H1 (cell line): ENCODE measurements at regions not wholly inside any gene's neighbourhood (a gene's known extent, or its start where the extent isn't known, plus 50 kb on each side); places are given as distances from the start of the nearest gene placed in this dataset.

ENCODE experiments used
- CTCF ChIA-PET: fragments of 300-600 bp; sonication (Branson Sonifier 250); formaldehyde crosslinking; loops from one replicate; lab custom pipeline; 2021; ENCODE audit not compliant: partially characterized antibody; lab: Charles Lee
- POLR2A ChIA-PET: fragments of 300-600 bp; sonication (Branson Sonifier 250); formaldehyde crosslinking; loops from one replicate; lab custom pipeline; 2021; ENCODE audit warnings: inconsistent platforms; ENCODE audit not compliant: partially characterized antibody; lab: Charles Lee
- DNase-seq, 2 experiments: peaks; one replicate each; pipeline versions ENCODE4 v3.0.0 to v3.0.0-alpha.2; 2010 to 2022; ENCODE audit warnings: low spot score in 2 of 2, low read depth in 1 of 2, mixed read lengths in 1 of 2
- FAIRE-seq: peaks from 2 replicates; lab custom pipeline; 2011; peaks lifted over from hg19 to GRCh38; lab: Jason Lieb, UNC
- H2AFZ ChIP-seq: 2 replicates; pipeline ENCODE4 v1.8.1; 2012; ENCODE audit warnings: low read length, inconsistent platforms
- H2AK5ac ChIP-seq: 2 replicates; pipeline ENCODE4 v1.6.1; 2013; ENCODE audit warnings: low read depth, low read length
- H2BK120ac ChIP-seq: replicated peaks from 2 replicates; pipeline ENCODE3; 2013; ENCODE audit warnings: low read depth, low read length, inconsistent platforms
- H2BK12ac ChIP-seq: 2 replicates; pipeline ENCODE4 v1.6.1; 2013; ENCODE audit warnings: low read depth, low read length
- H2BK15ac ChIP-seq: 2 replicates; pipeline ENCODE4 v1.6.1; 2013; ENCODE audit warnings: low read length
- H2BK20ac ChIP-seq: 2 replicates; pipeline ENCODE4 v1.6.1; 2013; ENCODE audit warnings: low read length
- H2BK5ac ChIP-seq: 2 replicates; pipeline ENCODE4 v1.6.1; 2013; ENCODE audit warnings: low read depth, low read length
- H3K14ac ChIP-seq: 2 replicates; pipeline ENCODE4 v1.6.1; 2013; ENCODE audit warnings: inconsistent platforms; ENCODE audit not compliant: insufficient read length
- H3K18ac ChIP-seq: 2 replicates; pipeline ENCODE4 v1.6.1; 2013; ENCODE audit warnings: low read length; ENCODE audit errors: extremely low read depth
- H3K23ac ChIP-seq: 2 replicates; pipeline ENCODE4 v1.6.1; 2013; ENCODE audit warnings: inconsistent platforms; ENCODE audit not compliant: insufficient read length
- H3K23me2 ChIP-seq: 2 replicates; pipeline ENCODE4 v1.6.1; 2013; ENCODE audit warnings: low read depth, low read length
- H3K27ac ChIP-seq: 2 replicates; pipeline ENCODE4 v1.6.1; 2011; ENCODE audit warnings: low read depth, low read length, inconsistent platforms
- H3K27me3 ChIP-seq, 4 experiments: replicated peaks in 1 of 4; 1 replicate in 1 of 4; 2 replicates in 3 of 4; pipeline versions ENCODE4 v1.6.1 to v1.8.1; 2011 to 2013; ENCODE audit warnings: low read length in 3 of 4, mild to moderate bottlenecking in 3 of 4, inconsistent platforms in 2 of 4, mixed read lengths in 2 of 4, moderate library complexity in 1 of 4; ENCODE audit not compliant: control insufficient read depth in 3 of 4, insufficient read depth in 3 of 4; ENCODE audit errors: extremely low read depth in 1 of 4
- H3K36me3 ChIP-seq, 4 experiments: 2 replicates each; pipeline versions ENCODE4 v1.6.1 to v1.8.1; 2011 to 2013; ENCODE audit warnings: mild to moderate bottlenecking in 4 of 4, low read length in 3 of 4, moderate library complexity in 2 of 4, control low read depth in 1 of 4, inconsistent platforms in 1 of 4; ENCODE audit not compliant: insufficient read depth in 4 of 4, control insufficient read depth in 2 of 4
- H3K4ac ChIP-seq: replicated peaks from 2 replicates; pipeline ENCODE3; 2013; ENCODE audit warnings: low read length, low read depth, mixed read lengths, inconsistent platforms; ENCODE audit not compliant: insufficient read length
- H3K4me1 ChIP-seq, 4 experiments: replicated peaks in 1 of 4; 1 replicate in 1 of 4; 2 replicates in 3 of 4; pipeline versions ENCODE4 v1.6.1 to v1.8.1; 2011 to 2013; ENCODE audit warnings: low read length in 3 of 4, inconsistent platforms in 2 of 4, mixed read lengths in 1 of 4; ENCODE audit not compliant: insufficient read depth in 4 of 4, control insufficient read depth in 3 of 4
- H3K4me2 ChIP-seq, 2 experiments: 2 replicates each; pipeline versions ENCODE4 v1.6.1 to v1.8.1; 2011 to 2013; ENCODE audit warnings: low read depth in 2 of 2, low read length in 2 of 2, control low read depth in 1 of 2, inconsistent platforms in 1 of 2, mild to moderate bottlenecking in 1 of 2; ENCODE audit not compliant: insufficient read depth in 1 of 2
- H3K4me3 ChIP-seq, 4 experiments: fragments of 200-600, 300-600 bp in 1 of 4; sonication (generic), shearing (Covaris generic), sonication (Bioruptor Twin) in 1 of 4; 2 replicates each; pipeline versions ENCODE4 v1.5.1 to v1.8.1; 2011 to 2016; ENCODE audit warnings: low read length in 4 of 4, low read depth in 3 of 4, control low read depth in 2 of 4, inconsistent platforms in 2 of 4, mild to moderate bottlenecking in 2 of 4, mixed read lengths in 1 of 4, moderate library complexity in 1 of 4; ENCODE audit not compliant: insufficient read depth in 2 of 4; ENCODE audit errors: extremely low read depth in 1 of 4
- H3K56ac ChIP-seq: replicated peaks from 2 replicates; pipeline ENCODE3; 2013; ENCODE audit warnings: low read depth, mild to moderate bottlenecking, mixed read lengths, low read length, inconsistent platforms; ENCODE audit not compliant: insufficient read length
- H3K79me1 ChIP-seq: 2 replicates; pipeline ENCODE4 v1.6.1; 2013; ENCODE audit warnings: low read depth, low read length, control low read depth
- H3K79me2 ChIP-seq, 2 experiments: 2 replicates each; pipeline versions ENCODE4 v1.6.1 to v1.8.1; 2012 to 2013; ENCODE audit warnings: low read length in 2 of 2, mild to moderate bottlenecking in 2 of 2, inconsistent platforms in 1 of 2; ENCODE audit not compliant: insufficient read depth in 2 of 2, control insufficient read depth in 1 of 2
- H3K9ac ChIP-seq, 4 experiments: replicated peaks in 1 of 4; 1 replicate in 1 of 4; 2 replicates in 3 of 4; pipeline versions ENCODE4 v1.6.1 to v1.8.1; 2011 to 2013; ENCODE audit warnings: low read depth in 3 of 4, low read length in 3 of 4, control low read depth in 2 of 4, mild to moderate bottlenecking in 2 of 4, moderate library complexity in 2 of 4, inconsistent platforms in 1 of 4; ENCODE audit errors: extremely low read depth in 1 of 4
- H3K9me3 ChIP-seq, 2 experiments: 2 replicates each; pipeline versions ENCODE4 v1.6.1 to v1.8.1; 2012 to 2013; ENCODE audit warnings: mild to moderate bottlenecking in 2 of 2, moderate library complexity in 2 of 2, control low read depth in 1 of 2, inconsistent platforms in 1 of 2, low read depth in 1 of 2, low read length in 1 of 2, mixed read lengths in 1 of 2; ENCODE audit not compliant: insufficient read depth in 2 of 2
- H4K20me1 ChIP-seq, 2 experiments: replicated peaks in 1 of 2; 2 replicates each; pipeline versions ENCODE3 to v1.8.1; 2011 to 2013; ENCODE audit warnings: inconsistent platforms in 2 of 2, low read length in 2 of 2, mild to moderate bottlenecking in 1 of 2; ENCODE audit not compliant: insufficient read depth in 2 of 2, control insufficient read depth in 1 of 2
- H4K5ac ChIP-seq: 2 replicates; pipeline ENCODE4 v1.6.1; 2013; ENCODE audit warnings: low read length, low read depth, mixed read lengths, inconsistent platforms; ENCODE audit not compliant: insufficient read length
- H4K8ac ChIP-seq: 2 replicates; pipeline ENCODE4 v1.8.0; 2013; ENCODE audit warnings: mild to moderate bottlenecking, moderate library complexity, low read length, inconsistent platforms; ENCODE audit not compliant: insufficient read depth; ENCODE audit errors: extremely low read depth
- H4K91ac ChIP-seq: replicated peaks from 2 replicates; pipeline ENCODE3; 2013; ENCODE audit warnings: low read length, mixed read lengths, inconsistent platforms; ENCODE audit not compliant: insufficient read length
- CHD2 ChIP-seq: IDR thresholded peaks from 2 replicates; pipeline ENCODE4 v1.6.1; 2012; ENCODE audit warnings: low read length, improper control_type of control experiment
- CTCF ChIP-seq, 3 experiments: IDR thresholded peaks; 1 replicate in 2 of 3; 2 replicates in 1 of 3; pipeline versions ENCODE4 v1.5.1 to v1.6.1; 2011; ENCODE audit warnings: low read length in 3 of 3, mild to moderate bottlenecking in 3 of 3, inconsistent platforms in 2 of 3, low read depth in 1 of 3, moderate library complexity in 1 of 3; ENCODE audit not compliant: insufficient read depth in 1 of 3; ENCODE audit errors: control extremely low read depth in 1 of 3
- MAFK ChIP-seq: IDR thresholded peaks from 2 replicates; pipeline ENCODE4 v1.6.1; 2012; ENCODE audit warnings: low read depth, mild to moderate bottlenecking, improper control_type of control experiment, low read length
- NRF1 ChIP-seq: IDR thresholded peaks from 2 replicates; pipeline ENCODE4 v1.6.1; 2011; ENCODE audit warnings: mild to moderate bottlenecking, low read depth, low read length, improper control_type of control experiment
- SAP30 ChIP-seq: fragments of 300-600 bp; sonication (generic); IDR thresholded peaks from 2 replicates; pipeline ENCODE4 v1.7.1; 2012; ENCODE audit warnings: low read length, moderate library complexity, mild to moderate bottlenecking, inconsistent platforms; ENCODE audit not compliant: insufficient read depth, insufficient replicate concordance
- SIN3A ChIP-seq, 2 experiments: IDR thresholded peaks in 1 of 2; conservative IDR thresholded peaks in 1 of 2; 2 replicates each; pipeline ENCODE4 v1.6.1; 2011 to 2012; ENCODE audit warnings: low read length in 2 of 2, improper control_type of control experiment in 1 of 2, low read depth in 1 of 2, mild to moderate bottlenecking in 1 of 2
- SIX5 ChIP-seq: IDR thresholded peaks from 2 replicates; pipeline ENCODE4 v1.6.1; 2011; ENCODE audit warnings: mild to moderate bottlenecking, low read depth, low read length
- WGBS, 2 experiments: shearing (Covaris generic) in 1 of 2; methylation state at CpG; one replicate each; pipeline versions ENCODE4 v1.1.6 to v1.1.7; 2013 to 2015; ENCODE audit warnings: low lambda C conversion rate in 2 of 2, mixed read lengths in 2 of 2, inconsistent platforms in 1 of 2, low coverage in 1 of 2, missing lambda C conversion rate in 1 of 2; ENCODE audit not compliant: insufficient replicate concordance in 2 of 2, insufficient coverage in 1 of 2, insufficient read length in 1 of 2; ENCODE audit errors: extremely low coverage in 1 of 2, missing lambda C conversion rate in 1 of 2; 5-methylcytosine and 5-hydroxymethylcytosine counted together

- no peak overlapping the region for H2BK15ac ChIP-seq
- no peak overlapping the region for H3K14ac ChIP-seq
- H3K27me3 ChIP-seq: no peaks in the 10 kb centered on the region
- no peak overlapping the region for H2BK20ac ChIP-seq
- H3K4me2 ChIP-seq: no peak overlapping the region
- H3K79me2 ChIP-seq: no peaks in the 10 kb centered on the region
- ChIA-PET POLR2A (no interaction called here), CTCF (interaction anchor here (0.6 kb wide), 1 partner anchor 40 kb away, joined by 3 read pairs; no protein-coding TSS in a partner anchor)
- no peaks in the 10 kb centered on the region for H4K20me1 ChIP-seq
- H2AFZ ChIP-seq: no peak overlapping the region
- H3K79me1 ChIP-seq: no peaks in the 10 kb centered on the region
- DNase-seq (no peak), FAIRE-seq (no peak)
- H4K91ac ChIP-seq: no peak overlapping the region
- H4K8ac ChIP-seq: no peak overlapping the region
- no peaks in the 10 kb centered on the region for H3K36me3 ChIP-seq
- H3K9me3 ChIP-seq: peaks cover 0 to 4% of the 10 kb centered on the region in 2 experiments; a peak in 1 of 4 replicates
- no peaks in the 10 kb centered on the region for H3K23me2 ChIP-seq
- no peak overlapping the region for H3K9ac ChIP-seq
- H2BK5ac ChIP-seq: no peak overlapping the region
- no peak overlapping the region for H3K27ac ChIP-seq
- no peak overlapping the region for H2BK120ac ChIP-seq
- H3K4me3 ChIP-seq: no peak overlapping the region
- H3K23ac ChIP-seq: no peak overlapping the region
- H3K56ac ChIP-seq: no peak overlapping the region
- no peak overlapping the region for H4K5ac ChIP-seq
- no peak overlapping the region for H3K18ac ChIP-seq
- peaks cover 0 to 3% (median 0%) of the 10 kb centered on the region in 4 experiments; a peak in 1 of 7 replicates for H3K4me1 ChIP-seq
- TF ChIP-seq CTCF (IDR thresholded peaks at IDR 0.05; ENCODE audit: control extremely low read depth in 1 of 3, insufficient read depth in 1 of 3, low read depth in 1 of 3, low read length in 3 of 3): no peak
- no peak for TF ChIP-seq SIN3A (conservative IDR thresholded peaks at IDR 0.05 in 1 of 2, IDR thresholded peaks at IDR 0.05 in 1 of 2; ENCODE audit: low read depth in 1 of 2, low read length in 2 of 2)
- TF ChIP-seq MAFK: no peak
- no peak for TF ChIP-seq SAP30
- no peak for TF ChIP-seq NRF1
- no peak for TF ChIP-seq SIX5
- no peak for TF ChIP-seq CHD2
- 89% methylated on average over 1 of the region's 1 CpG; no CpG with 5 or more reads in 1 of the 2 experiments for WGBS, 2 experiments
- no peak overlapping the region for H2AK5ac ChIP-seq
- no peak overlapping the region for H2BK12ac ChIP-seq
- no peak overlapping the region for H3K4ac ChIP-seq
These were observed 59.4 kb upstream of the GRPR start for GRCh38 chrX:16063921-16064320.
